ENCODE measurements at regions not wholly inside any gene's neighbourhood (a gene's known extent, or its start where the extent isn't known, plus 50 kb on each side); places are given as distances from the start of the nearest gene placed in this dataset.

- Mint-ChIP-seq H3K36me3 (ENCODE audit: low read depth) (no peaks in the 10 kb centered on the region), H3K27ac (no peak overlapping the region), H3K4me1 (no peaks in the 10 kb centered on the region), H3K9me3 (ENCODE audit: low read depth) (no peaks in the 10 kb centered on the region), H3K27me3 (no peaks in the 10 kb centered on the region), H3K4me3 (no peak overlapping the region)
- ChIA-PET CTCF (no interaction called here), POLR2A (no interaction called here)
- no peak for DNase-seq
- intact Hi-C loops (cut with DNase I, micrococcal nuclease): no loop called here
- no peak for ATAC-seq
Measured at GRCh38 chr2:150729495-150729955, 242.1 kb upstream of the RND3 start.

DNA sequence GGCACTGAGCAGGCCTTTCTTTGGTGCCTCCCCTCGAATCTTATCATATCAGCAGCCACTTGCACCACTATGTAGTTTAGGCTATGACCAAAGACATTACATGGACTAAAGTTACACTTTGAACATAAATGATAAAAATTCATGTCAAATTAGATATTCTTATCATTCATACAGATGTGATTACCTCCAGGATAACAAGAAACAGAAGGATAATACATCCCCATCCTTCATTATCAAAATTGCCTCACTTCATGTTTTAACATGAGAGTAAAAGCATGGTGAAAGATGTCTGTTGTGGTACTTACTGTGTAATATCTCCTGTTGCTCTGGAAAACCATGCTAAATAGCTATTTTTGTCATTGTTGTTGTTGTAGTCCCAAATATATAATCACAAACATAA, 230.8 kb upstream of the RND3 start:
- CTCF ChIA-PET: no interaction called here
- H3K36me3 Mint-ChIP-seq (ENCODE audit: low read depth): no peaks in the 10 kb centered on the region

DNA sequence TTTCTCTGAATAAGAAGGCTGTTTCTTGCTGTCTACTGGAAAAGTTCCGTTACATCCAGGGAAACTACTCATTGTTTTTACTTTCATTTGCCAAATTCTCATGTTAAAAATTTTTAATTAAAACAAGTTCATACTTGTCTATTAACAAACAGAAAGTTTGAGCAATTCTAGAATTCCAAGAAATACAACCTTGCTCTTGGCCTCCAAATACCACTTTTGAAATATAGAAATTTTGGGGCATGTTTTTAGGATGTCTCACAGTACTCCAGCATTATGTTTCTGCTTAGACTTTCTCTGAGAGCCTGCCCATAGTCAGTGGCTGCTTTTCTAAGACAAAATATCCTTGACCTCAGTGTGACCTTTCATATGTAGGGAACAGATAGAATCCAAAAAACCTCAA, 228.7 kb upstream of the RND3 start:
- Mint-ChIP-seq H3K4me1 (no peaks in the 10 kb centered on the region), H3K36me3 (ENCODE audit: low read depth) (no peaks in the 10 kb centered on the region), H3K27ac (no peak overlapping the region), H3K4me3 (no peak overlapping the region), H3K27me3 (peaks cover 3% of the 10 kb centered on the region), H3K9me3 (ENCODE audit: low read depth) (no peaks in the 10 kb centered on the region)
- ChIA-PET CTCF (no interaction called here), POLR2A (no interaction called here)
- DNase-seq (no peak), ATAC-seq (no peak)
- intact Hi-C loops (cut with DNase I, micrococcal nuclease): no loop called here

More for the DNA sequence above, 230.8 kb upstream of the RND3 start:
- Mint-ChIP-seq H3K9me3 (ENCODE audit: low read depth) (no peaks in the 10 kb centered on the region), H3K4me1 (no peaks in the 10 kb centered on the region), H3K27me3 (peaks cover 3% of the 10 kb centered on the region), H3K27ac (no peak overlapping the region), H3K4me3 (no peak overlapping the region)
- intact Hi-C loops (cut with DNase I, micrococcal nuclease): no loop called here
- DNase-seq (no peak), ATAC-seq (no peak)
- POLR2A ChIA-PET: interaction anchor here (0.6 kb wide), 1 partner anchor 1095 kb away, joined by 3 read pairs; no protein-coding TSS in a partner anchor

DNA sequence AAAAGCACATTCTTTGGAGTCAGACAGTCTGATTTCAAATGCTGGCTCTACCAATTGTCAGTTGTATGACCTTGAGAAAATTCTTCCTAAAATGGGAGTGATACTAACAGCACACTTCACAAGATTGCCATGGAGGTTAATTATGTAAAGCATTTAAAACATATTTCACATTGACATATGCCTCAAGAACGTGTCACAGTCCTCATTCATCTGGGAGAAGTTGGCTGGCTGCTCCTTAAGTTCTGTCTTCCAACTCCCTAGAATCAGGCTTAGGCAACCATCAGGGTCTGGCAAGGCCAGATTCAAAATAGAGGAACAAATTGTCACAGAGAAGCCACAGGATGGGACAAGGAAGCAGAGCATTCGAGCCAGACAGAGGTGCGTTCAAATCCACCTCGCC, 228.0 kb upstream of the RND3 start:
- Mint-ChIP-seq H3K27ac (no peak overlapping the region), H3K4me1 (no peaks in the 10 kb centered on the region), H3K4me3 (no peak overlapping the region), H3K27me3 (peaks cover 3% of the 10 kb centered on the region), H3K9me3 (ENCODE audit: low read depth) (no peaks in the 10 kb centered on the region), H3K36me3 (ENCODE audit: low read depth) (no peaks in the 10 kb centered on the region)
- ATAC-seq: no peak
- DNase-seq: no peak
- CTCF ChIA-PET: no interaction called here
- intact Hi-C loops (cut with DNase I, micrococcal nuclease): no loop called here
- POLR2A ChIA-PET: no interaction called here

GRCh38 chr2:150710916-150711315, 223.4 kb upstream of the RND3 start:
- POLR2A ChIA-PET: no interaction called here
- no peaks in the 10 kb centered on the region for H3K9me3 Mint-ChIP-seq (ENCODE audit: low read depth)
- H3K4me3 Mint-ChIP-seq: no peak overlapping the region
- intact Hi-C loops (cut with DNase I, micrococcal nuclease): no loop called here
- DNase-seq: no peak
- ATAC-seq: no peak
- H3K36me3 Mint-ChIP-seq (ENCODE audit: low read depth): no peaks in the 10 kb centered on the region
- no peaks in the 10 kb centered on the region for H3K4me1 Mint-ChIP-seq
- CTCF ChIA-PET: no interaction called here
- no peak overlapping the region for H3K27ac Mint-ChIP-seq
- H3K27me3 Mint-ChIP-seq: no peaks in the 10 kb centered on the region

GRCh38 chr2:150710041-150710440, 222.6 kb upstream of the RND3 start:
- Mint-ChIP-seq H3K36me3 (ENCODE audit: low read depth) (no peaks in the 10 kb centered on the region), H3K27ac (no peak overlapping the region), H3K9me3 (ENCODE audit: low read depth) (no peaks in the 10 kb centered on the region), H3K4me3 (no peak overlapping the region), H3K27me3 (no peaks in the 10 kb centered on the region), H3K4me1 (no peaks in the 10 kb centered on the region)
- no peak for DNase-seq
- CTCF ChIA-PET: no interaction called here
- intact Hi-C loops (cut with DNase I, micrococcal nuclease): no loop called here
- ATAC-seq: no peak
- POLR2A ChIA-PET: no interaction called here

DNA sequence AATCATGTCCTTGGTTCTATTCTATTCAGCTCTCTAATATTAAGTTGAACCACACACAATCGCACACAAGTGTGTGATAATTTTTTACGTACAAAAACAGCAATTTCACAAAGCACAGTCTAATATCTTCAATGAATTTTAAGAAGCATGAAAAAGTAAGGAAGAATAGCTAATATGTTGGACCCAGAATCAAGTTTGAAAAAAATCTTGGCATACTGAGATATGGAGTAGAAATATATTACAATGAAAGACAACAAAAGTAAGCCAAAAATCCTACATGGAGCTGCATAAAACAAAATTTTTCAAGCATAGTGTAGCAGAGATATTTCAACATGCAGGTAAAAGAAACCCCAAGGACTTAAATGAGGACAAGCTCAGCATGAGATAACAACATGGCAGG, 219.1 kb upstream of the RND3 start:
- H3K27ac Mint-ChIP-seq: no peak overlapping the region
- ChIA-PET CTCF (no interaction called here), POLR2A (no interaction called here)
- H3K36me3 Mint-ChIP-seq (ENCODE audit: low read depth): no peaks in the 10 kb centered on the region
- H3K4me3 Mint-ChIP-seq: no peak overlapping the region
- DNase-seq (no peak), ATAC-seq (no peak)
- intact Hi-C loops (cut with DNase I, micrococcal nuclease): no loop called here
- no peaks in the 10 kb centered on the region for H3K9me3 Mint-ChIP-seq (ENCODE audit: low read depth)
- H3K4me1 Mint-ChIP-seq: no peaks in the 10 kb centered on the region
- H3K27me3 Mint-ChIP-seq: no peaks in the 10 kb centered on the region

DNA sequence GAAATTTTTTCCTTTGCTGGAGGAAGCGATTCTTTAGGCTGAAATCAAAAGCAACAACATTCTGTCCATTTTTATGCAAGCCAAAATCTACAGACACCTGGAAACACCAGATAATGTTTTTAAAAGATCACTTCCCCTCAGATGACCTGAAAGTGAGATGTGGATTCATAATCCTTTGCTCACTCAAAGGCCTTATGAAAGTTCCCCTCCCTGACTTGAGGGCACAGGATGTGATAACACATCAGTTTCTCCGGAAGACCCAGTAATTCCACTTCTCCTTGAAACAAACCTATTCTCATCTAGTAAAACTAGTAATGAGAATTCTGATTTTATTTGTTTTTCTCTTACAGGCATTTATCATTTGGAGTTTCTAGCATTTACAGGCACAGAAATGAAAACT, 218.3 kb upstream of the RND3 start:
- no peaks in the 10 kb centered on the region for H3K9me3 Mint-ChIP-seq (ENCODE audit: low read depth)
- no peaks in the 10 kb centered on the region for H3K27me3 Mint-ChIP-seq
- ATAC-seq (no peak), DNase-seq (no peak)
- intact Hi-C loops (cut with DNase I, micrococcal nuclease): no loop called here
- H3K36me3 Mint-ChIP-seq (ENCODE audit: low read depth): no peaks in the 10 kb centered on the region
- H3K4me3 Mint-ChIP-seq: no peak overlapping the region
- no peak overlapping the region for H3K27ac Mint-ChIP-seq
- ChIA-PET CTCF (no interaction called here), POLR2A (no interaction called here)
- no peaks in the 10 kb centered on the region for H3K4me1 Mint-ChIP-seq

DNA sequence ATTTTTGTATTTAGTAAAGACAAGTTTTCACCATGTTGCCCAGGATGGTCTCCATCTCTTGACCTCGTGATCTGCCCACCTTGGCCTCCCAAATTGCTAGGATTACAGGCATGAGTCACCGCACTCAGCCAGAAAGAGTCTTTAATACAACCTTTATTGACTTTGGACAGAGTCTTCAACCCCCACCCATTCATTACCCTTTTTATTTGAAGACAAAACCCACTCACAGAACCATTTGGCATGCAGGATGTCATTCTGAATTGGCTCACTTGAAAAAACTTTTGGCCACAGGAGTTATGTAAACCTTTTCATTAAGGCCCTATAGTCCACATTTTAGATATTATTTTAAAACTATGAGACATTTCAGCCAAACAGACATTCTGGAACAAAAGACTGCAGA, 217.9 kb upstream of the RND3 start:
- H3K27me3 Mint-ChIP-seq: no peaks in the 10 kb centered on the region
- H3K9me3 Mint-ChIP-seq (ENCODE audit: low read depth): no peaks in the 10 kb centered on the region
- H3K4me3 Mint-ChIP-seq: no peak overlapping the region
- DNase-seq: no peak
- ChIA-PET CTCF (no interaction called here), POLR2A (no interaction called here)
- ATAC-seq: no peak
- H3K4me1 Mint-ChIP-seq: no peaks in the 10 kb centered on the region
- H3K27ac Mint-ChIP-seq: no peak overlapping the region
- intact Hi-C loops (cut with DNase I, micrococcal nuclease): no loop called here
- no peaks in the 10 kb centered on the region for H3K36me3 Mint-ChIP-seq (ENCODE audit: low read depth)

DNA sequence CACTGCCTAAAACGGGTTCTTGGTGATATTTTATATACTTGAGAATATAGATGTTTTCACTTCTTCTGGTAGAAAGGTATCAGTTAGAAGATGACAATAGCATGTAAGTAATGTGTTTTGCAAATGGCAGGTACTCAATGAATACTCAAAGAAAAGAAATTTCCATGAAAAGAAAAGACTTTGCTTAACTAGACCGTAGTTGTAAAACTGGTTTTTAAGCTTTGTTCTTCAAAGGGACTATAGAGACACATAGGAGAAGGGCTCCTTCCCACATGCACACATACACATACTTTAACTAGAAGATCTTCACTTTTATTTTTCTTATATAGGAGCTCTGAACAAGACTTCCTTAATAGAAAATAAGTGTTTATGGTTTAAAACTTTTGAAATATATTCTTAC, 215.3 kb upstream of the RND3 start:
- DNase-seq (no peak), ATAC-seq (no peak)
- Mint-ChIP-seq H3K9me3 (ENCODE audit: low read depth) (no peaks in the 10 kb centered on the region), H3K4me3 (no peak overlapping the region), H3K27ac (no peak overlapping the region), H3K36me3 (ENCODE audit: low read depth) (no peaks in the 10 kb centered on the region), H3K4me1 (no peaks in the 10 kb centered on the region), H3K27me3 (no peaks in the 10 kb centered on the region)
- intact Hi-C loops (cut with DNase I, micrococcal nuclease): no loop called here
- ChIA-PET CTCF (interaction anchor here (0.6 to 0.8 kb wide), 2 partner anchors 44 to 316 kb away, joined by 3 read pairs; no protein-coding TSS in a partner anchor), POLR2A (no interaction called here)

DNA sequence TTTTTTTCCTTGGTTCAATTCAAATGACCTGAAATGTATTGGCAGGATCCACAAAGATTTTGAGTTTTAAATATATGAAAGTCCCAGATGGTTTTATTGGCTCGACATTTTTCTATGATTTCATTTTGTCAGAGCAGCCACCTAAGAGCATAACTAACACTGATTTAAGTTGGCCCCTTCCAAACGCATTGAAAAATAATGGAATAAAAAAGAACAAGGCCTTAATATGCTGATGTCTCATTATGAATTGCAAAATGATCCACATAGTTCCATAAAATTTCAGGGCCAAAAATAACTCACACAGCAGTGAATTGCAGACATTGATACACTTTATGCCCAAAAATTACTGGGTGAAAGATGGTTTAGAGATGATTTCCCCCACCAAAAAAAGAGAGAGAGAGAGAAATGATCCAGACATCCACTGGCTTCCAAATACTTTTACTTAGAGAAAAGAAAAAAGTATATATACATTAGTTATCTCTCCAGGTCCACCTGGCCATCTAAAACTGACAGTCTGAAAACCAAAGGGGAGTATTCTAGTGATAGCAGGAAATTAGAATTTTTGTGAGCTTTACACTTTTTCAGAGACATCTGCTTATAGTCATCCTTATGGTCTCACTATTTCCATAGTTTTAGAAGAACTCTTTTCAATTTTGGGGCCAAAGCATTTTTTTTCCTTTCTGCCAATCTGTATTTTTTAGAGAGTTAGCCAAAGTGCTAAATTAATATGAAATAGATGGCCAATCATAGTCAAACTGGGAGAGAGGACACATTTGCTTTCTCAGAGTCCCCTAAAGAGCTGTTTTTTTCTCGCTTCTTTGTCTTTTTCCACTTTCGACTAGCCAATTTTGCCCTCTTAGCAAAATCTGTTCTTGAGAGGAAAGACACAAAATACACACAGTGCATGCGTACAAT, 213.5 kb upstream of the RND3 start:
- CTCF ChIA-PET: no interaction called here
- POLR2A ChIA-PET: no interaction called here
- Mint-ChIP-seq H3K9me3 (ENCODE audit: low read depth) (no peaks in the 10 kb centered on the region), H3K27ac (no peak overlapping the region), H3K36me3 (ENCODE audit: low read depth) (no peaks in the 10 kb centered on the region), H3K4me1 (no peaks in the 10 kb centered on the region), H3K4me3 (no peak overlapping the region), H3K27me3 (no peaks in the 10 kb centered on the region)
- DNase-seq (no peak), ATAC-seq (no peak)
- intact Hi-C loops (cut with DNase I, micrococcal nuclease): no loop called here

DNA sequence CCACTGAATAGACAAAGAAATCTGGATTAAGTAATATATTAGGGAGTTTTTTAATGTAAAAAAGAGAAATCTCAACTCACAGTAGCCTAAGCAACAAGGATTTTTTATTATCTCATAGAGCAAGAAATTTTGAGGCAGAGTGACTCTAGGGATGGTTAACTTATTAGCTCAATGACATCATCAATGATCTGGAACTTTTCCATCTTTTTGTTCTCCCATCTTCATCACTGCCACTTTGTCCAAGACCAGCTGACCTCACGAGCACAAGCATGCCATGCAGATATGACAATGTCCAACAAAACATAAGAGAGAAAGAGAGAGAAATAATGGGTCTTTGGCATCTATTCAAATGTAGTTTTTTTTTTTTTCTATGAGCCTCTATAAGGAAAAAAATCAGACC, 211.8 kb upstream of the RND3 start:
- ChIA-PET POLR2A (no interaction called here), CTCF (no interaction called here)
- H3K27me3 Mint-ChIP-seq: no peaks in the 10 kb centered on the region
- H3K9me3 Mint-ChIP-seq (ENCODE audit: low read depth): no peaks in the 10 kb centered on the region
- intact Hi-C loops (cut with DNase I, micrococcal nuclease): no loop called here
- no peak overlapping the region for H3K27ac Mint-ChIP-seq
- ATAC-seq: no peak
- no peak for DNase-seq
- no peaks in the 10 kb centered on the region for H3K36me3 Mint-ChIP-seq (ENCODE audit: low read depth)
- no peak overlapping the region for H3K4me3 Mint-ChIP-seq
- no peaks in the 10 kb centered on the region for H3K4me1 Mint-ChIP-seq

Data from activated CD4-positive, alpha-beta T cell treated with anti-CD3 and anti-CD28 coated beads for 36 hours (primary cell).